ENCODE measurements at regions not wholly inside any gene's neighbourhood (a gene's known extent, or its start where the extent isn't known, plus 50 kb on each side); places are given as distances from the start of the nearest gene placed in this dataset.

- no peak for TF ChIP-seq EP300 (IDR thresholded peaks at IDR 0.05; ENCODE audit: borderline replicate concordance)
- TF ChIP-seq YY1 (IDR thresholded peaks at IDR 0.05; ENCODE audit: low read depth), result no peak
- no peak for TF ChIP-seq TEAD4 (IDR thresholded peaks at IDR 0.05)
- no peak for TF ChIP-seq TAF1 (IDR thresholded peaks at IDR 0.05; ENCODE audit: low read depth)
- no peak for TF ChIP-seq MAX (IDR thresholded peaks at IDR 0.05)
- no peak for TF ChIP-seq REST (IDR thresholded peaks at IDR 0.05; ENCODE audit: low read depth)
- TF ChIP-seq USF1 (IDR thresholded peaks at IDR 0.05), result no peak
- TF ChIP-seq TCF12 (IDR thresholded peaks at IDR 0.05; ENCODE audit: low read depth), result no peak
- TF ChIP-seq FOXM1 (IDR thresholded peaks at IDR 0.05; ENCODE audit: borderline replicate concordance, low read depth), result no peak
- TF ChIP-seq NFIC (IDR thresholded peaks at IDR 0.05), result no peak
These were observed 387.0 kb upstream of the STXBP6 start for GRCh38 chr14:25436906-25437305.
